ENCODE measurements at regions not wholly inside any gene's neighbourhood (a gene's known extent, or its start where the extent isn't known, plus 50 kb on each side); places are given as distances from the start of the nearest gene placed in this dataset.

DNA sequence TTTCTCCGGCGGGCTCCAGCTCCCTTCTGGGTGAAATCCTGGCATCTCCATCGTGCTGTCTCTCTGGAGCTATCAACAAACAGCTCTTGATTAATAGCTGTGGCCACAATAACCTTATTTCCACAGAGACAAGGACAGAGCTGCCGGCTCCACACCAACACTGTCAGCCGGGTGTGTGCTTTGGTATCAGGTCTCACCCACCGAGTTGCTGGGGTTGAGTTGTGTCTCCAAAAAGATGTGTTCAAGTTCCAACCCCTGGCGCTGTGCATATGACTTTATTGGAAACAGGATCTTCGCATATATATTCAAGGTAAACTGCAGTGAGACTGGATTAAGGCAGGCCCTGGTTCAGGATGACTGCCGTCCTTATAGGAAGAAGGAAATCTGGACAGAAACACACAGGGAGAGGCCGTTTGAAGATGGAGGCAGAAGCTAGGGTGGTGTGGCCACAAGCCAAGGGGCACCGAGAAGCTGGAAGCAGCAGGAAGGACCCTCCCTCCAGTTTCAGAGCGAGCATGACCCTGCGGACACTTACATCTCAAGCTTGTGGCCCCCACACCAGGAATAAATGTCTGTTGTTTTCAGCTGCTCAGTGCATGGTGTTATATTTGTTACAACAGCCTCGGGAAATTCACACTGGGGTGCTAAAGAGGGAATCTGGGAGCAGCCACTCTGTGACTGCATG is 88.4 kb upstream of the TMPRSS2 start:
- DNase-seq (ENCODE audit: low read depth in 2 of 3, low spot score in 2 of 3), result no peak

DNA sequence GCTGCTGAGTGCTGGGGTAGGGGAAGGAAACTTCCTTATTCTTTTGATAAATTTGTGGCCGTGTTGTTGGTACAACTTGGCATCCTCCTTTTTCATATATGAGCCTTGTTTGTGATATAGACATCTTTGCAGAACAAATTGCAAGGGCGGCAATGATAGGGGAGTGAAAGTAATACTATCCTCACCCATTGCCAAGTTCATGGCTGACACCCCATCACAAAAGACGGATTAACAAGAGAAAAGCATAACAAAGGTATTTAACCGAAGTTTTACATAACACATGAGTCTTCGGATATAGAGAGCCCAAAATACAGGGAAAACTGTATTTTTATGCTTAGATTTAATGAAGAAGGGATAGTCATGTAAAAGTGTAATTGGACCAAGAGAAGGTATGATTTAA is 86.3 kb upstream of the TMPRSS2 start:
- no peak for DNase-seq (ENCODE audit: low read depth in 2 of 3, low spot score in 2 of 3)

DNA sequence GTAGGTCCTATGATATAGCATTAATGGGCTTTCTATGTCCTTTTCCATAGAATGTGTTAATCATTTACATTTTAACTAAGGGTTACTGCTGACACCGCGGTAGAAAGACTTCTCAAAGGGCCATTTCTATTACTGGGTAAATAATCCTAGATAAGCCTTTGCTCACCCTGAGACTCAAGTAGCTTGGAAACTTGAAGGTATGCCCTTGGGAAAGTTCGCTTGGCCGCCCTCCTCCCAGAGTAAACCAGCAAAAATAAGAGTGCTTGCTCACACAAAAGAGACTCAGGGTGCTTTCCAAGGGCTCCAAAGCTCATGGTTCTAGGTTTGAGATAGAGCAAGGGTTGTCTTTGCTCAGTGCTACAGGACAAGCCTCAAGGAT is 85.8 kb upstream of the TMPRSS2 start:
- DNase-seq (ENCODE audit: low read depth in 2 of 3, low spot score in 2 of 3), result no peak

DNA sequence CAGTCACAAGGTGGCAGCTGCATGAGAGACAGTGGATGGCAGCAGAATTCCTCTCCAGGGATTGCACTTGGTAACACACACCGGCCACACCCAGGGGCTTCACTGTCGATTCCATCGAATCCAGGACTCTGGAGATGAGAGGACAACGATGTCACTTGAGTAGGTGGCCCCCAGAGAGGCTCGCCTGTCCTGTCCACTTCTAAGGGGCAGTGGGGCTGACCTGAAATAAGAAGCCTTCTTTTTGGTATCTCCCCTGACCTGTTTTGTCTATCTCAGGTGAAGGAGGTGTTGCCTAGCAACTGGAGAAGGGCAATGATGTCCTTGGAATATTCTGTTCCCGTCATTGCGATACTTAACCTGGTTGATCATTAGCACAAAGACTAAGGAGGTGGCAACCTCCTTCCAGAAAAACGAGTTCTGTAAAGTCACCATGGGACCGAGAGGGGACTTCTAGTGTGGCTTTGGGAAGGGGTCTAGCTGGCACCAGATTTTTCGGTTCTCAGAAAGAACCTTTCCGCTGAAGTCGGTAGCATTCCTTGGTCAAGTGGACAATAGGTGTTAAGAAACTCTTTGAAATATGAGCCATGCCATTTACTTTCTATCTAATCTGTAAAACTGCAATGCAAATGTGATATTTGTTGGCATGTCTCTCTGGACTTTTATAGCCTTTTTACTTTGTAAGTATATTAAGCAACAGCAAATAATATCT is 85.2 kb upstream of the TMPRSS2 start:
- DNase-seq (ENCODE audit: low read depth in 2 of 3, low spot score in 2 of 3), result no peak

DNA sequence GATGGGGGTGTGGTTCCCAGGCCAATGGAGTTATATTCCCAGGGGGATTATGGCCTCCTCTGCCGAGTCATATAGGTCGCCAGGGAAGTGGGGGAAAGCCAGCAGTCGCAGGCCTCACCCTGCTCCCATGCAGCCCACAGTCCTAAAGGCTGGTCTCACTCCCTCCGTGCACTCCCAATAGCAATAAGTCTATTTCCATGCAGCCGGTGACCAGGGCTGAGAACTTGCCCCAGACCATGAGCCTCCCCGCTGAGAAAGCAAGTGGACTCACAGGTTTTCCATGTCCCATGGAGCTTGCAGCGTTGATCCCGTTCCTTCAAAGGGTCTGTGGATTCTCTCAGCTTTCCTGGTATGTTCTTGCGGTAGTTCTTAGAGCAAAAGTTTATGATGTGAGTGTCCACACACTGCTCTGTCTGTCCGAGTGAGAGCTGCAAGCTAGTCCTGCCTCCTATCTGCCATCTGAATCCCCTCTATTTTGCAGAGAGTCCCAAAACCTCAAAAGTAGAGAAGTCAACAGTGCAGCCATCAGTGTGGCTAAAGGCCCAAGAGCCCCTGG is 81.7 kb upstream of the TMPRSS2 start:
- no peak for DNase-seq (ENCODE audit: low read depth in 2 of 3, low spot score in 2 of 3)

DNA sequence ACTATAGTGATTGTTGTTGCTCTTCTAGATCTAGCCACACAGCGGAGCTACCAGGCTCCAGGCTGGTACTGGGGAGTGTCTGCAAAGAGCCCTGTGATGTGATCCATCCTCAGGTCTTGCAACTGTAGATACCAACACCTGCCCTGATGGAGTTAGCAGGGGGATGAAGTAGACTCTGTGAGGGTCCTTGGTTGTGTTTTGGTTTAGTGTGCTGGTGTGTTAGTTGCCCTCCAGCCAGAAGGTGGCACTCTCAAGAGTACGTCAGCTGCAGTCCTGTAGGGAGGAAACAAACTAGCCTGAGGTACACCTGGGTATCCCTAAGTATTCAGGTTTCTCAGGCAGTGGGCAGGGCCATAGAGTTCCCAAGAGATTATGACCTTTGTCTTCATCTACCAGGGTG is 81.2 kb upstream of the TMPRSS2 start:
- no peak for DNase-seq (ENCODE audit: low read depth in 2 of 3, low spot score in 2 of 3)

DNA sequence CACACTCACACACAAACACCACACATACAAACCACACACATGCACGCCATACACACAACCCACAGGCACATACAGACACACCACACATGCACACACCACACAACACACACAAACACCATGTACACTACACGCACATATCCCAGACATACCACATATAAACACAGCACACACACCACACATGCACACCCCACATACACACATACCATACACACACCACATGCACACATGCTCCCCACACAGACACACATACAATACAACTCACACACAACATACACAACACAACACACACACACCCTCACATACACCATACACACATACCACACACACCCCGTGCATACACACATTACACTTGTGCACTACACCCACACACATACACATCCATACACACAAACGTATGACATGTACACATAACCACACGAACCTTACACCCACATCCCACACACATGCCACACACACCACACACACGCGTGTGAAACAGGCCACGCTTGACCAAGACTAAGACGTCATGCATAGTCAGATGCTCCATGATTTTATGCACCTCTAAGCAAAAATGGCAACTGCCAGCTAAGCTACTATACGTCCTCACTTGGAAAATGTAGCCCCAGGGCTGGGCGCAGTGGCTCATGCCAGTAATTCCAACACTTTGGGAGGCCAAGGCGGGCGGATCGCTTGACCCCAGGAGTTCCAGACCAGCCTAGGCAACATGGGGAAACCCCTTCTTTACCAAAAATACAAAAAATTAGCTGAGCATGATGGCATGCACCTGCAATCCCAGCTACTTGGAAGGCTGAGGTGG is 77.4 kb upstream of the TMPRSS2 start:
- DNase-seq (ENCODE audit: low read depth in 2 of 3, low spot score in 2 of 3), result no peak

DNA sequence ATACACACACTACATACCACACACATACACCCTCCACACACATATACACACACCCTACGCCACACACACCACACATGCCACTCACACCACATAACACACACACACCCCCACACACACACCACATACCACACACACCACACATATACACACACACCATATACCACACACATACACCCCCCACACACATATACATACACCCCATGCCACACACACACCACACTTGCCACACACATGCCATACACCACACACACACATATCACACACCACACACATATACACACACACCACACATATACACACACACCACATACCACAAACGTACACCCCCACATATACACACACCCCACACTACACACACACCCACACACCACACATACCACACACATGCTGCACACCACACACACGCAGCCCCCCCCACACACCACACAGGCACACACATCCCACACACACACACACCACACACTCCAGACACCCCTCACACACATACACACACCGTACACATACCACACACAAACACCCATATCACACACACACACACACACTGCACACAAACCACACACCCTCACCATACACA is 76.7 kb upstream of the TMPRSS2 start:
- no peak for DNase-seq (ENCODE audit: low read depth in 2 of 3, low spot score in 2 of 3)

DNA sequence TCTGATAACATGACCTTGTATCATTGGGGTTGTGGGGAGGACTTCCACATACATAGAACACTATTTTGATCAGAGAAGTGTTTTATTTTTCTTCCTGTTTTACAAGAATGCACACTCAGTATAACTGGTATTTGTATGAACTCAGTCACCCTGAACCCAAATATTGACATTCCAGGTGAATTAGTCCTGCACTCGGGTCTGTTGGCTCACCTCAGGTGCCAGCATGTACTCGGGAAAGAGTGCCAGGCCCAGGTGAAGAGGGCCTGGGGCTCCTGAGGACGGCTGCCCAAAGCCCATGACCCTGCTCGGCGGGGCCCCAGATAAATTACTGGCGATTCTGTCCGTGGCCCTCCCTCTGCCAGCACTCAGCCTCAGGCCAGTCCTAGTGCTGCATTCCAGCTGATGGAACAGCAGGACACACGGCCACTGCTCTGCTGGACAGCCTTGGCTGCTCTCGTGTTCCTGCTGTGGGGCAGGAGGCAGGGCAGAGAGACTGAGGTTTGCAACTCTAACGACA is 75.4 kb upstream of the TMPRSS2 start:
- DNase-seq (ENCODE audit: low read depth in 2 of 3, low spot score in 2 of 3), result no peak

DNA sequence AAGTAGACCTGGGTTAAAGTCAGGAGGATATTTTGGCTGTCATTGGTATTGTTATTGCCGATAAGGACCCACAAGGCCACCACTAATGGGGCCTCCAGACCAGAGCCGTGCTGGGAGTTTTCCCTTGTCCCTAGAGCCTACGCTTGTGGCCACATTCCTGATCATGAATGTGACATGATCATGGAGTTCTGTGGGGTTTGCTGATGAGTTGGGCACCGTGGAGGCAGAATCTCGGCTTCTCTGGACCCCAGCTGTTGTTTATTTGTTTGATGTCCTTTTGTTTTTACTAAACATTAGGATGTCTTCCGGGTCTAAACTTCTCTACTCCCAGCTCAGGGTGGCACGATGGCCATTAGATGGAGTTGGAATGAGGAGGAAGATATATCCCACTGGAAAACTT is 74.9 kb upstream of the TMPRSS2 start:
- DNase-seq (ENCODE audit: low read depth in 2 of 3, low spot score in 2 of 3), result no peak

DNA sequence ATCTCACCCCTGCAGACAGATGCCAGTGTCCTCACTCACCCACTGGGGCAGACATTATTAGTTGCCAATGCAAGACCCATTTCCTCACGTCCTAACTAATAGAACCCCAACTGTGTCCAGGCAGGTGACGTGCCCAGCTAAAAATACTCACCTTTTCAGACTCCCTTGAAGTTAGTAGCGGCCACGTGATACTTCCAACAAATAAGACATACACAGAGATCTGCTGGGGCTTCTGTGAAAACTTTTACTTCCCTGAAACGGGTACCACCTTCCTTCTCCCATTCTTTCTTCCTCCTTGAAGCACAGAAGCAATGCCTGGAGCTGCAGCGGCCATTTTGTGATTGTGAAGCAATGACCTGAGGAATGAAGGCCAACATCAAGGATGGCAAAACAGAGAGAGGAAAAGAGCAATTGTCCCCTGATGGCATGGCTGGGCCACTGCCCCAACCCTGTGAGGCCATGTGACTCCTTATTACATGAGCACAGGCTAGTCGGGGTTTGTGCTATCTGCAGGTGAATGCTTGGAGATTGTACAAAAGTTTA is 74.4 kb upstream of the TMPRSS2 start:
- no peak for DNase-seq (ENCODE audit: low read depth in 2 of 3, low spot score in 2 of 3)

DNA sequence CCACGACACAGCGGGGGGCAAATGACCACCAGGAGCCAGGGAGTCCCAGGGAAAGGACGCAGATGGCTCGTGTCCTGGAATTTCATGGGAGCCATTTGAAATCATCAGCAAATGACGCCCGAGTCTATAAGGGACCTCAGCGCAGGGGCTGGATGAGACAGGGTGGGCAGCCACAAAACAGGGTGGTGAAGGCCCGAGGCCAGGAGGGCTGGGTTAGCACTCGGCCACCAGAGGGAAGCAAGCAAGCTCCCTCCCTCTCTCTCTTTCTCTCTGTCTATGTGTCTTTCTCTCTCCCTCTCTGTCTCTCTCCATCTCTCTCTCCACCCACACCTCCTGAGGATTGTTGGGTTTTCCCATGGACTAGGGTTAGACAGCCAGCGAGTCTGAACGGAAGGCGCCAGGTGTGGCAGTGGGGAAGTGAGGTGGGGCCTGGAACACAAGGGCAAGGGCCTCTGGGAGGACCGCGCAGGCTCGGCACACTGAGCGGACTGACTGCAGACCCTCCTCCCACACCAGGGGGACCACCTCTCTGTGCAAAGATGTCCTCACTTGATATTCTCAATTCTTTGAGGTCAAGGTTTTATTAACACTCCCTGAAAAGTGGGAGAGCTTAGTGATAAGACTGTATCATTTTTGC is 73.8 kb upstream of the TMPRSS2 start:
- DNase-seq (ENCODE audit: low read depth in 2 of 3, low spot score in 2 of 3), result no peak

DNA sequence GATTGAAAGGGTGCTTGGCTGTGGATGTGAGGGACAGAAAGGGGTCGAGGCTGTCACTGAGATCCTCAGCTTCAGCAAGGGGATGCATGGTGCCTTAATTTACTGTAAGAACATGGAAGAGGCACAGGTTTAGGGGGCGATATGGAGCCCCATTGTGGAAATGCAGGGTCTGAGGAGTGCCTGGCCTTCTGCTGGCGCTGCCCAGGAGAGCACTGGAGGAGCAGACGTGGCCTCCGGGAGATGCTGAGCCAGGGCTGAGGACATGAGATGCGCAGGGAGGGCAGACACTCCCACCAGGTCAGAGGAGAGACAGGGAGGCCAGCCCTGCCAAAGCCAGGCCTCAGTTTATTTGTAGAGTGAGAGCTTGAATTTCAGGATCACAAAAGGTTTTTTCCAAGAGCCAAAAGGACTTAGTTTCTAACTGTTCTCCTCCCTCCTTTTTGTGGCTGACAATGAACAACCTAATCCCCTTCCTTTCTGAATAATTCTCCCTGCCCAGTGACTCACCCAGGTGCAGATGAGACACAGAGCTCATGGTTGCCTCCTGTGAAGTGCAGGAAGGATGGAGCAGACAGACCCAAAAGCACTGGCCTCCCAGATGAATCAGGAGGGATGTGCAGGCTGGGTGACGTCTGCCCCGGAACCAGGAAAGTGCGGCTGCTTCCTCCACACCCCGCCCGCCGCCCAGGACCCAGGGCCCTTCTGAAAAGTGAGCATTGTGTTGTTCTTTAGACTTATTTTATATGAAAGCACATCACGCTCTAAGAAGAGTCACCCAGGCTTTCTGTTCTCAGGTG is 73.0 kb upstream of the TMPRSS2 start:
- DNase-seq (ENCODE audit: low read depth in 2 of 3, low spot score in 2 of 3), result no peak

DNA sequence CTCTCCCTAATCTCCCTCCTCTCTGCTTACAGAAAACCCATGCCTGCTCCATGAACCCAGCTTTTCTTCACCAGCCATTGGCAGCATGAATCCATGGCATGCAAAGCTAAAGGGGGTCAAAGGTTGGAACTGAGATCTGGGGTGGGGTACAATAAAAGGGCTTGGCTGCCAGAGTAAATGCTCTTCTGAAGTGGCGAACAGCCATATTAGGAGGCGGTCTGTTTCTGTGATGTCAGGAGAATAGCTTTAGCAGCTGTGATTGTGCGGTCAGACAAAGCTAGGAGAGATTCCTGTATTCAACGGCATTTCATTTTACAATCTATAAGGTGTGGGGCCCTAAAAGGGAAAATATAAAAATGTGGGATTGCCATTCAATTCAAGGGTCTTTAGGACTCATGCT is 71.7 kb upstream of the TMPRSS2 start:
- no peak for DNase-seq (ENCODE audit: low read depth in 2 of 3, low spot score in 2 of 3)

DNA sequence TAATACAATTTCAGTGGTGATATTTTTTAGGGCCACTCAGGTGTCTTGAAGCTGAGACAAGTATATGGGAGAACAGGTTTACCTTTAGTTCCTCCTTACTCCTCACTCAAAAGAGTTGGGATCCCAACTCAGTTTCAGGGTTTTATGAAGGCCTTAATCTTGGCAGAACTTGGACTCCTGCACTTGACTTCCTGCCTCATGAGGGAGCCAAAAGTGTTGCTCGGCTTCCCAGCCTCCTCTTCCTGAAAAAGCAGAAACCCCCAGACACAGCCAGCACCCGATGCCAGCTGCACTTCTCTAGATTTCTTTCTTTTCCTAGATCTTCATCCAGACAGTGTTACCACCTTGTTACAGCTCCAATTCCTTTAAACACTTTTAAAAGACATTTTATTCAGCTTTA is 70.8 kb upstream of the TMPRSS2 start:
- no peak for DNase-seq (ENCODE audit: low read depth in 2 of 3, low spot score in 2 of 3)

DNA sequence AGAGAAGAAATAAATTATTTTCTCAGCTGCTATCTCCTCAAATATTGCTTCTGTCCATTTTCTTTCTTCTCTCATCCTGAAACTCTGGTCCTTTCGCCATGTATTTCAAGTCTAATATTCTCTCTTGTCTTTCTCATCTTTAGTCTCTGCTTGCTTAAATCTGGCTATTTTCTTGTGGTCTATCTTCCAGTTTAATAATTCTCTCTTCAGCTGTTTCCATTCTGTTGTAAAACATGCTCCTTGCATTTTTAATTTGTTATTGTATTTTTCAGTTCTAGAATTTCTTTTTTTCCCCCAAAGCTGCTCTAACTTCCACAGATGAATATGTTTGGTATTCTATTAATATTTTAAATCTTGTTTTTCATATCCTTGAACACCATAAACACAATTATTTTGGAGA is 70.1 kb upstream of the TMPRSS2 start:
- DNase-seq (ENCODE audit: low read depth in 2 of 3, low spot score in 2 of 3), result no peak

DNA sequence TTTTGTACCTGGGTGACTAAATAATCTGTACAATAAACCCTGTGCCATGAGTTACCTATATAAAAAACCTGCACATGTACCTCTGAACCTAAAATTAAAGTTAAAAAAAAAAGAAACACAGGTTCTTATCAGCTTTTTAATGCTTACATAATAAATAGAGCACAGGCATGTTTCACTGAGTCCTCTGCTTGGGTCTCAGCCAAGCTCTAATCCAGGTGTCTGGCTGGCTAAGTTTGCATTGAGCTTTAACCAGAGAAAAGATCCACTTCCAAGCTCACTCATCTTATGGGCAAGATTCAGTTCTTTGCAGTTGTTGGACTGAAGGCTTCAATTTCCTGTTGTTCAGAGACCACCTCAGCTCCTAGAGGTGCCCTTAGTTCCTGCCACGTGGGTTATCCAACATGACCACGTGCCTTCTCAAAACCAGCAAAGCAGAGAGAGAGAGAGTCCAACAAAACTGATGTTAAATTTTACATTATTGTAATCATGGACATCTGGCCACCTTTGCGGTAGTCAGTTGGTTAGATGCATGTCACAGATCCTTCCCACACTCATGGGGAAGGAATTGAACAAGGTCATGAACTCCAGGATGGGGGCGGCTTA is 68.2 kb upstream of the TMPRSS2 start:
- DNase-seq (ENCODE audit: low read depth in 2 of 3, low spot score in 2 of 3), result no peak

DNA sequence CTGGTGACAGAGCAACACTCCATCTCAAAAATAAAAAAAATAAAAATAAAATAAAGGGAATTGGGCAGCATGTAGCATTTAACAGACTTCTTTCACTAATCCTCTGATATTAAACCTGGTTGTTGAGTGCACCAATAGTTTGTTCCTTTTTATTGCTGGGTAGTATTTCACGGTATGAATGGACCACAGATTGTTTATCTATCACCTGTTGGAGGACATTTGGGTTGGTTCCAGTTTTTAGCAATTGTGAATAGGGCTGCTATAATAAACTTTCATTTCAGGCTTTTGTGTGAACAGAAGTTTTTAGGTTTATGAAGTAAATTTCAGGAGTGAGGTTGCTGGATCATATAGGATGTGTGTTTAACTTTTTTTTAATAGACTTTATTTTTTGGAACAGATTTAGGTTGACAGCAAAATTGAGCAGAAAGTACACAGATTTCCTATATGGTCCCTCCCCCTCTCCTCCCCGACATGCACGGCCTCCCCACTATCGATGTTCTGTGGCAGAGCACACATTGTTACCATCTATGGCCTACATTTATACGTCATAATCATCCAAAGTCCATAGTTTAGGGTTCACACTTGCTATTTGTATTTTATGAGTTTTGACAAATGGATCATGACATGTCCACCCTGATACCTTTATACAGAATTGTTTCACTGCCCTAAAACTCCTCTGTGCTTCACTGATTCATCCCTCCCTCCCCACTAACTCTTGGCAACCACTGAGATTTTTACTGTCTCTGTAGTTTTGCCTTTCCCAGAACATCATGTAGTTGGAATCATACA is 66.1 kb upstream of the TMPRSS2 start:
- DNase-seq (ENCODE audit: low read depth in 2 of 3, low spot score in 2 of 3), result no peak
